ENCODE measurements at regions not wholly inside any gene's neighbourhood (a gene's known extent, or its start where the extent isn't known, plus 50 kb on each side); places are given as distances from the start of the nearest gene placed in this dataset.

DNA sequence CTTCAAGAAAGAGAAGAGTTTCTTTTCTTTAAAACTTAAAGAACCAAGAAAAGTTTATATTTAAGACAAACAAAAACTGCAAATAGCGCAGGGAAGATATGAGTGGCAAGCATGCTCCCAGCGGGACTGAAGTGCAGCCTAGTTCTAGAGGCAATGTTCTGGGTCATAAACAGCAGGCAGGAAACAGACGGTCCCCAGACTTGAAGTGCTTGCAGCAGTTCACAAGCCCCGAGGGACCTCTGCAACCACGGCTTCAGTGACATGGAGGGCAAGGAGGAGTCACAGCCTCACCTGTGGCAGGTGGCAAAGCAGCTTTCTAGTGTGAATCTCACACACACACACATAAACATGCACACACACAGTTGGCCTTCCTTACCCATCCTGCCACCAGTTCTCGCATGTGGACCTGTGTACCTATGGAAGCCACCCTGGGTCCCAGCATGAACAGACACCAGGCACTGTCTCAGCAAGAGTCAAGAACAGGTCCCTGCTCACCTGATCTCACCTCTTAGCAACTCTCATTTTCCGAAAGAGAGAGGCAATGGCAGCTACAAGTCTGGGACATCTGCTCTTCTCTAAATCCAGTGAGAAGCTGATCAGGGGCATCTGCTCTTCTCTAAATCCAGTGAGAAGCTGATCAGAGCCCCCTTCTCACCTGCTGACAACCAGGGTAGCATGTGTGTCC lies 162.0 kb downstream of the EFNB2 start:
- Histone ChIP-seq H2BK20ac (ENCODE audit: low read length) (no peak overlapping the region), H4K5ac (ENCODE audit: insufficient read length, low read depth, low read length) (no peak overlapping the region), H2BK15ac (ENCODE audit: low read length) (0 out of 2 replicates have a peak overlapping the region, but pooled peaks have one; percentile 8), H3K4me2 (ENCODE audit: insufficient read depth in 1 of 2, low read depth in 2 of 2, low read length in 2 of 2) (no peak overlapping the region), H3K4ac (replicated peaks; ENCODE audit: insufficient read length, low read depth, low read length) (no peak overlapping the region), H2AFZ (ENCODE audit: low read length) (no peak overlapping the region), H3K56ac (replicated peaks; ENCODE audit: insufficient read length, low read depth, low read length) (no peak overlapping the region), H2BK5ac (ENCODE audit: low read depth, low read length) (0 out of 2 replicates have a peak overlapping the region, but pooled peaks have one; percentile 45), H2BK12ac (ENCODE audit: low read depth, low read length) (0 out of 2 replicates have a peak overlapping the region, but pooled peaks have one; percentile 75), H3K23me2 (ENCODE audit: low read depth, low read length) (no peaks in the 10 kb centered on the region), H3K27me3 (replicated peaks in 1 of 4; ENCODE audit: control insufficient read depth in 3 of 4, extremely low read depth in 1 of 4, insufficient read depth in 3 of 4, low read length in 3 of 4) (no peaks in the 10 kb centered on the region), H4K91ac (replicated peaks; ENCODE audit: insufficient read length, low read length) (peak overlapping the region; percentile 9), H3K27ac (ENCODE audit: low read depth, low read length) (no peak overlapping the region), H3K18ac (ENCODE audit: extremely low read depth, low read length) (no peak overlapping the region; the same call in 1 of the 2 replicates), H3K79me2 (ENCODE audit: control insufficient read depth in 1 of 2, insufficient read depth in 2 of 2, low read length in 2 of 2) (no peaks in the 10 kb centered on the region), H3K79me1 (ENCODE audit: low read depth, low read length) (no peaks in the 10 kb centered on the region), H3K9ac (replicated peaks in 1 of 4; ENCODE audit: extremely low read depth in 1 of 4, low read depth in 3 of 4, low read length in 3 of 4) (no peak overlapping the region), H3K9me3 (ENCODE audit: insufficient read depth in 2 of 2, low read depth in 1 of 2, low read length in 1 of 2) (no peaks in the 10 kb centered on the region), H3K23ac (ENCODE audit: insufficient read length) (no peak overlapping the region), H4K20me1 (replicated peaks in 1 of 2; ENCODE audit: control insufficient read depth in 1 of 2, insufficient read depth in 2 of 2, low read length in 2 of 2) (no peaks in the 10 kb centered on the region), H2AK5ac (ENCODE audit: low read depth, low read length) (no peak overlapping the region), H3K4me1 (replicated peaks in 1 of 4; ENCODE audit: control insufficient read depth in 3 of 4, insufficient read depth in 4 of 4, low read length in 3 of 4) (peaks cover 0 to 3% (median 0%) of the 10 kb centered on the region in 4 experiments; a peak in 1 of 7 replicates), H4K8ac (ENCODE audit: extremely low read depth, insufficient read depth, low read length) (no peak overlapping the region), H3K14ac (ENCODE audit: insufficient read length) (no peak overlapping the region), H2BK120ac (replicated peaks; ENCODE audit: low read depth, low read length) (no peak overlapping the region), H3K4me3 (ENCODE audit: extremely low read depth in 1 of 4, insufficient read depth in 2 of 4, low read depth in 3 of 4, low read length in 4 of 4) (no peak overlapping the region), H3K36me3 (ENCODE audit: control insufficient read depth in 2 of 4, insufficient read depth in 4 of 4, low read length in 3 of 4) (no peaks in the 10 kb centered on the region)
- CTCF ChIA-PET (ENCODE audit: partially characterized antibody): interaction anchor here (1.8 kb wide), 1 partner anchor 10 kb away, joined by 5 read pairs; no protein-coding TSS in a partner anchor
- 93% methylated on average over 7 of the region's 7 CpGs; no CpG with 5 or more reads in 1 of the 2 experiments for WGBS, 2 experiments (ENCODE audit: extremely low coverage in 1 of 2, insufficient coverage in 1 of 2, insufficient read length in 1 of 2, insufficient replicate concordance in 2 of 2, low coverage in 1 of 2, low lambda C conversion rate in 2 of 2, missing lambda C conversion rate in 1 of 2)
- POLR2A ChIA-PET (ENCODE audit: partially characterized antibody): no interaction called here
- no peak for TF ChIP-seq GABPA (IDR thresholded peaks at IDR 0.05; ENCODE audit: borderline replicate concordance, insufficient read depth, low read length)
- no peak for TF ChIP-seq TAF7 (optimal IDR thresholded peaks at IDR 0.05; ENCODE audit: borderline replicate concordance, low read depth, low read length)
- TF ChIP-seq, protein P1, sequence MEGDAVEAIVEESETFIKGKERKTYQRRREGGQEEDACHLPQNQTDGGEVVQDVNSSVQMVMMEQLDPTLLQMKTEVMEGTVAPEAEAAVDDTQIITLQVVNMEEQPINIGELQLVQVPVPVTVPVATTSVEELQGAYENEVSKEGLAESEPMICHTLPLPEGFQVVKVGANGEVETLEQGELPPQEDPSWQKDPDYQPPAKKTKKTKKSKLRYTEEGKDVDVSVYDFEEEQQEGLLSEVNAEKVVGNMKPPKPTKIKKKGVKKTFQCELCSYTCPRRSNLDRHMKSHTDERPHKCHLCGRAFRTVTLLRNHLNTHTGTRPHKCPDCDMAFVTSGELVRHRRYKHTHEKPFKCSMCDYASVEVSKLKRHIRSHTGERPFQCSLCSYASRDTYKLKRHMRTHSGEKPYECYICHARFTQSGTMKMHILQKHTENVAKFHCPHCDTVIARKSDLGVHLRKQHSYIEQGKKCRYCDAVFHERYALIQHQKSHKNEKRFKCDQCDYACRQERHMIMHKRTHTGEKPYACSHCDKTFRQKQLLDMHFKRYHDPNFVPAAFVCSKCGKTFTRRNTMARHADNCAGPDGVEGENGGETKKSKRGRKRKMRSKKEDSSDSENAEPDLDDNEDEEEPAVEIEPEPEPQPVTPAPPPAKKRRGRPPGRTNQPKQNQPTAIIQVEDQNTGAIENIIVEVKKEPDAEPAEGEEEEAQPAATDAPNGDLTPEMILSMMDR (IDR thresholded peaks at IDR 0.05; ENCODE audit: control extremely low read depth in 1 of 3, insufficient read depth in 1 of 3, low read depth in 1 of 3, low read length in 3 of 3): no peak
- no peak for TF ChIP-seq SUZ12 (IDR thresholded peaks at IDR 0.05; ENCODE audit: low read length)
- no peak for TF ChIP-seq RAD21 (IDR thresholded peaks at IDR 0.05 in 1 of 2, conservative IDR thresholded peaks at IDR 0.05 in 1 of 2; ENCODE audit: low read depth in 2 of 2, low read length in 2 of 2)
- FAIRE-seq: no peak
- no peak for DNase-seq (ENCODE audit: low read depth in 1 of 2, low spot score in 2 of 2)
